Loucy (cell line): ENCODE measurements at regions not wholly inside any gene's neighbourhood (a gene's known extent, or its start where the extent isn't known, plus 50 kb on each side); places are given as distances from the start of the nearest gene placed in this dataset.

ENCODE experiments used
- EZH2phosphoT487 ChIP-seq: fragments of 200-600 bp; IDR thresholded peaks from 2 replicates; pipeline ENCODE4 v1.6.1; 2018; ENCODE audit warnings: antibody characterized with exemption, mild to moderate bottlenecking, moderate library complexity, borderline replicate concordance
- TF ChIP-seq, protein P1 (sequence below): fragments of 200-600 bp; sonication (generic); conservative IDR thresholded peaks from 2 replicates; pipeline ENCODE4 v1.5.1; 2014; ENCODE audit warnings: mild to moderate bottlenecking, antibody characterized with exemption, low read length

DNA sequence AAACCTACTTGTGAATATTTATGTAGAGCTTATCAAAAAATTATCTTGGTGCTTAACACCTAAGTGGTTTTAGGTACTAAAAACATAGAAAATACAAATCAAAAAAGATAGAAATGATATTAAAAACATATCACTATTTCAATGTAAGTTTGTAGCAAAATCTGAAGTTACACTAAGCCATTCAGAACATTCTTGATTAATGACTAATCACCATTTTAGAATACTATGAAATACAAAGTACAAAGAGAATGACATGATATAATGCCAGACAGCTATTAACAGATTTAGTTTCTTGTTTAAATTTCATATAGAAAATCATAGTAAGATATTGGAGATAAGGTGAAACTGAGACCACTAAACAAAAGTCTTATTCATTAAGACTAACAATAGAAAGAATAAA lies 169.7 kb upstream of the AGTR1 start:
- TF ChIP-seq, protein P1, sequence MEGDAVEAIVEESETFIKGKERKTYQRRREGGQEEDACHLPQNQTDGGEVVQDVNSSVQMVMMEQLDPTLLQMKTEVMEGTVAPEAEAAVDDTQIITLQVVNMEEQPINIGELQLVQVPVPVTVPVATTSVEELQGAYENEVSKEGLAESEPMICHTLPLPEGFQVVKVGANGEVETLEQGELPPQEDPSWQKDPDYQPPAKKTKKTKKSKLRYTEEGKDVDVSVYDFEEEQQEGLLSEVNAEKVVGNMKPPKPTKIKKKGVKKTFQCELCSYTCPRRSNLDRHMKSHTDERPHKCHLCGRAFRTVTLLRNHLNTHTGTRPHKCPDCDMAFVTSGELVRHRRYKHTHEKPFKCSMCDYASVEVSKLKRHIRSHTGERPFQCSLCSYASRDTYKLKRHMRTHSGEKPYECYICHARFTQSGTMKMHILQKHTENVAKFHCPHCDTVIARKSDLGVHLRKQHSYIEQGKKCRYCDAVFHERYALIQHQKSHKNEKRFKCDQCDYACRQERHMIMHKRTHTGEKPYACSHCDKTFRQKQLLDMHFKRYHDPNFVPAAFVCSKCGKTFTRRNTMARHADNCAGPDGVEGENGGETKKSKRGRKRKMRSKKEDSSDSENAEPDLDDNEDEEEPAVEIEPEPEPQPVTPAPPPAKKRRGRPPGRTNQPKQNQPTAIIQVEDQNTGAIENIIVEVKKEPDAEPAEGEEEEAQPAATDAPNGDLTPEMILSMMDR: no peak
- TF ChIP-seq EZH2phosphoT487: no peak
